HG03342 (cell line): ENCODE measurements at regions not wholly inside any gene's neighbourhood (a gene's known extent, or its start where the extent isn't known, plus 50 kb on each side); places are given as distances from the start of the nearest gene placed in this dataset.
"Not testable (repeated sequence)": the region's sequence is repeated elsewhere in the genome, so short reads cannot be mapped to it uniquely, and the experiment has no call there.

Experiments used
- ATAC-seq: cut with Tn5 transposase; IDR thresholded peaks from one replicate; pipeline ENCODE4 v1.9.1; 2021; ENCODE audit warnings: mild to moderate bottlenecking, moderate library complexity; ENCODE audit not compliant: unreplicated experiment

DNA sequence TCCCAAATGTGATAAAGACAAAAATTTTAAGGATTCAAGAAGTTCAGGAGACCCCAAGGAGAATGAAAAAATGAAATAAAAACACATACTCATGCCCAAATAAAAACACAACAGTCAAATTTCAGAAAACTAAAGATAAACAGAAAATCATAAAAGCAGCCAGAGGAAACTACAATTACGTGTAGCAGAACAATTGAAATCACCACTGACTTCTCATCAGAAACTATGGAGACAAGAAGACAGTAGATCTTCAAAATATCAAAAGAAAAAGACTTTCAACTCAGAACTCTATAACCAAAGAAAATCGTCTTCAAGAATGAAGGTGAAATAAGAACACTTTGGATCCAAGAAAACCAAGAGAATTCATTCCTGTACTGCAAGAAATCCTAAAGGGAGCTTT is 54.9 kb downstream of the DIO3 start:
- no peak for ATAC-seq

DNA sequence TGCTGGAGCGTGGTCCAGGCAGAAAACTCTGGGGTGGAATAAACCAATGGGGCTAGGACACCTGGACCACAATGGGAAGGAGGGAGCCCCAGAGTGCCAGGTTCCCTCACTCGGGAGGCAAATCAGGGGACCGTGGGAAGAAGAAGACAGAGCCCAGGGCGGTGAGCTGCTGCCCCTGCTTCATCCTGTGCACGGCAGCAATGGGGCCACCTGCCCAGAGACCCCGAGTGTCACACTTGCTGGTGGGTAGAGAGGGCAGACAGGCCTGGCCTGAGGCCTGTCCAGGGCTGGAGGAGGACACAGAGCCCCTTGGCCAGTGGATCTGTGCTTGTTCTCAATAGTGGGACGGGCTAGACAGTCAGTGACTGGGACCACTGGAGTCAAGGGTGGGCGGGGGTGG is 58.2 kb downstream of the DIO3 start:
- no peak for ATAC-seq

DNA sequence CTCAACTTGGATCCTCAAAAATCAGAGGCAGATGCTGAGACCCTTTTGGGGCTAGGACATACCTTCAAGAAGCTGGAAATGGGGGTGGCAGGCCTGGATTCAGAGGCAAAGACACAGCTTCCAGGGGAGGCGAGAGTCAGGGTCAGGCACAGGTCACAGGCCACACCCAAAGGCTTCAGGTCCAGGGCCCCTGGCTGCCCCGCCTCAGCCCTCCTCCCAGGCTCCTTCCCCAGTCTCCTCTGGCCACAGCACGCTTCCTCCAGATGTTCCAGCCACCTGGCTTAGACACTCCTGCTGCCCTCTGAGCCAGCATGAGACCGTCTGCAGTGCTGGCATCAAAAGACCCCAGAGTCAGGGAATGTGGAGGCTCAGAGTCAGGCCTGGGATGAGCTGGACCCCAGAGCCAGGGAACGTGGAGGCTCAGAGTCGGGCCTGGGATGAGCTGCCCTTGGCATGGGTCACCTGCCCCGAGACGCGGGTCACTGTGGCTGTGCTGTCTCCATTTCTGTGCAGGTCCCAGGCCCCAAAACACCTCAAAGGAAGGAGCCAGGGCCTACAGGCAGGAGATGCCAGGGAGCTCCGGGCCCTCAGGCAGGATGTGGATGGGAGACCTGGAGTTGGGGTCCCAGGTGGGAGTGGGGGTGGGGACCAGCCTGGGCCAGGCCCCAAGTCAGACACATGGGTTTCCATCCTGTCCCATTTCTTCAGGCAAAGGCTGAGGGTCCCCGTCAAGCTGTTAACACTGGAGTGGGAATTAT is 58.9 kb downstream of the DIO3 start:
- ATAC-seq: no peak

DNA sequence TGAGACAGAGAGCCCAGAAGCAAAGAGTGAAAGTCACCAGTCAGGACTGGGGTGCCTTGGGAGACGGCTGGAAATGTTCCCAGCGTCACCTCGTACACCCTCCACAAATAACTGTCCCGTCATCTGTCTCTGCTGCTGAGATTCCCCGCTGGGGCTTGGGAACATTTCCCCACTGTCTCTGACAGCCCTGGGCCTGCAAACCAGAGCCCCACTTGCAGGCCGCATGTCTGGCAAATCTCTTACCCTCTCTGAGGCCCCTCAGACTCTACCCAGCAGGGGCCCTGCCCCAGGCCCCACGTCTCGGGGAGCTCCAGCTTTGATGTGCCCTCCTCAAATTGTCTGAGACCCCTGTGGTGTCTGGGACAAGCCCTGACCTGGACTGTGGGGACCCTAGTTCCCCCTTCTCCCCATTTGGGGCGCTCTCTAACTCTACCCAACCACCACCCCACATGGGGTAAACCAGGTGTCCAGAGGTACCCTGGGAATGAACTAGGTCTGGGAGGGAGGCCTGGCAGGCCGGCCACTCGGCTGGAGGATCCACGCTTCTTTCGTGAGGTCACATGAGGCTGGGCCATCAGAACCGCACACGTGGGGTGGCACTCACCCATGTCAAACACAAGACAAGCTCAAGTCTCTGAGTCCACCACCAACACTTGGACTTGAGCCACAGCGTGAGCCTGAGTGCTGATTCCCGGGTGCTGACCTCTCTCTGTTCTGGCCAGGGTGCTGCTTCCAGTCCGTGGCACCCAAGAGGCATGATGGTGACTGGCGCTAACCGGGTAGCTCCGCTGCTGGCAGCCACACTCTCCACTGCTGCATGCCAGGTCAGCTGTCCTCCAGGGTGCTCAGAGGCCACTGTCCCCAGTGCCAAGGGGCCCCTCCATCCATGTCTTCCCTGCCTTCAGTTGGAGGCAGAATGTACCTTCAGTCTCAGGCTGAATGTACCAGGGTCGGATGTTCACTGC is 59.8 kb downstream of the DIO3 start:
- ATAC-seq: no peak

DNA sequence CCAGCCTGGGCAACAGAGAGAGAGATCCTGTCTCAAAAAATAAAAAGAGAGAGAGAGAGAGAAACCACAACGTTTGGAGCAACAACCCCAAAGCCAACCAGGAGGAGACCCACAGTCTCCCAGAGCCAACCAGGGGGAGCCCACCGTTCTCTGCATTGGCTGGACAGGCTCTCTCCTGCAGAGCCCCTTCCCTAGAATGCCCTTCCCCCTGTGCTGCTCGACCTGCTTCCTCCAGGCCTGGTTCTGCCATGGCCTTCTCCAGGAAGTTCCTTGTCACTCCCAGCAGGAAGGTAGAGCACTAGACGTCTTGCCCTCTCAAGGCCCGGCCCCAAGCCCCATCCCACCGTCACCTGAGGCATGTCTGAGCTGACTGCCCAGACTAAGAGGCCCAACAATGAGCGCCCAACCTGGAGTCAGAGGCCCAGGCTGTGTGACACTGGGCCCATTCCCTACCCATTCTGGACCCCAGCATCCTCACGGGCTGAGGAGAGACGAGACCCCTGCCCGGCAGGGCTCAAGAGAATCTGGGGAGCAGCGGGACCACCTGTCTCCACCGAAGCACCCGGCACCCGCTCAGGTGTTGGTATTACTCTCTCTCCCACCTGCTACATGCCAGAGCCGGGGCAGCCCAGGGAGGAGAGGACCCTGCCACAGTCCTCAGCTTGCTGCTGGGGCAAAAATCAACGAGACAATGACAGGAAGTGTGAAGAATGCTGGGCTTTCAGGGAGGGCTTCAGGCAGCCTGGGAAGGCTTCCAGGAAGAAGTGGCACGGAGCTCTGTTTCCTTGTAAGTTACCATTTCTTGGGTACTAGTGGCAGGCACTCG is 61.2 kb downstream of the DIO3 start:
- no peak for ATAC-seq

DNA sequence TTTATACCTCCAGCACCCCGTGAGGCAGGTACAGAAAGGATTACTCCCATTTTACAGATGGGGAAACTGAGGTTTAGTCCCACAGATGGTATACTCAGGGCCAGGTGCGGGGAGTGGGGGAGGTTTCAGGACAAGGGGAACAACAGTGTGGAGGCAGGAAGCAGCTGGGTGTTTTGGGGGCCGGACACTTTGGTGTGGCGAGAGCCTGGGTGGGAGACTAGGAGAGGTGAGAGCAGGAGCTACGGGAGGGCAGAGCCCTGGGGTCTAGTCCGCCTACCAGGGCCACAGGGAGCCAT is 61.7 kb downstream of the DIO3 start:
- ATAC-seq: no peak

DNA sequence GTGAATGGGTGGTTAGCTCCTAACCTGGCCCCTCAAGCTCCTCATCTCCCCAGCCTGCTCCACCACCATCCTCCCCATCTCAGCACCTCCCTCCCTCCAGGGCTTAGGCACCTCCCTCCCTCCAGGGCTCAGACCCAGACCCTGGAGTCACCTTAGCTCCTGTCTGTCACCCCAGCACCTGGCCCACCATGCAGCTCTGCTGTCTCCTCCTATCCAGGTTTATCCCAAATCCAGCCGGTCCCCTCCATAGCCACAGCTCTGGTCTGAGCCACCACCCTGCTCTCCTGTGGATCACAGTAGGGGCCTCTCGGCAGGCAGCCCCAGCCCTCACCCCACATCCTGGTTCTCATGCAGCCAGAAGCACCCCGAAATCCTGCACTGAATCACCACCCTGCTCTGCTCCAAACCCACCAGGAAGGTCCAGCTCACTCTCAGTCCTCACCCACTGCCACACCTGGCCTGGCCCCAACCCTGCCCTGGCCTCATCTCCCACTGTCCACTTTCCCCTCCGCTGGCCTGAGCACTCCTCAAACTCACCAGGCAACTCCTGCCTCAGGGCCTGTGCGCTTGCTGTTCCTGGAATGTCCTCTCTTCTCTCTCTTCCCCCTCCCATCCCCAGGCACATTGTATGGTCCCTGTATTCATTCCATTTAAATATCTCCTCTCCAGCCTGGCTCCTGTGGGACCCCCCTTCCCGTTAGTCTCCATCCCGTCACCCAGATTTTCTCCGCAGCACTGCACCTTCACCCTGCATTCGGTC is 62.6 kb downstream of the DIO3 start:
- no peak for ATAC-seq

DNA sequence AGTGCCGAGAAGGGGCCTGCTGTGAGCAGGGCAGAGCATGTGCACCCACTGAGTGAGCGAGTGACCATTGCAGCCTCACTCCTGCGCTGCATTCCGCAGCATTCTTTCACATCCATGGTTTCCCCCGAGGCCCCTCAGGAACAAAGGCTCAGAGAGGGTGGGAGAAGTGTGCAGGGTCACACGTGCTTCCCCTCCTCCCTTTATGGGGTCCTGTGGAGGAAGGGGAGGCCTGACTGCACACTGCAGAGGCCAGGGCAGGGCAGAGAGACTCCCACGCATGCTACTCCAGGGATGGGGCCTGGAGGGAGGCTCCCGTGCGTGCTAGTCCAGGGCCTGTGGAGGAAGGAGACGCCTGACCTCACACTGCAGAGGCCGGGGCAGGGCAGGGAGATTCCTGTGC is 63.2 kb downstream of the DIO3 start:
- no peak for ATAC-seq

DNA sequence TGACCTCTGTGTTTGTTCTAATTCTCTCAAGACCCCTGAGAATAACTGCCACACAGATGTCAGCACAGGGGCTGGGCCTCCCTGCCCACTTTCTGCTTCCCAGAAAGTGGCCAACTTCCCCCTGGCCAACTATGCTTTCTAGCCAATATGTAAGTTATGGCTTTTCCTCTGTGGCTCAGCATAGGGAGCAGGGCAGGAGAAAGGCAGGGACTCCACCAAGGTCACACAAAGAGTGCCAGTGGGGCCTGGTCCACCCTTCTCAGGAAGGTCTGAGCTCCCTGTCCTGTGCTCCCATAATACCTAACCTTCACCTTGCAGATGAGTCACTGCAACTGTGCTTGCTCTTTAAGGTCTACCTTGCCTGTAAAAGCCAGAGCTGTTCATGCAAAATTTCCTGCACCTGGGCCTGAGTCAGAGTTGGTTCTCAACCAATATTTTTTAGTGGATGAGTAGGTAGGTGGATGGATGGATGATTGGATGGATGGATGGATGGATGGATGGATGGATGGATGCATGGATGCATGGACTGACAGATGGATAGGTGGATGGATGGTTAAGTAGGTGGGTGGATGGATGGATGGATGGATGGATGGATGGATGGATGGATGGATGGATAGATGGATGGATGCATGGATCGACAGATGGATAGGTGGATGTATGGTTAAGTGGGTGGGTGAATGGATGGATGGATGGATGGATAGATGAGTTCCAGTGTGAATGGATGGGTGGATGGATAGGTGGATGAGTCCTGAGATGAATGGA is 64.2 kb downstream of the DIO3 start:
- ATAC-seq: no peak

DNA sequence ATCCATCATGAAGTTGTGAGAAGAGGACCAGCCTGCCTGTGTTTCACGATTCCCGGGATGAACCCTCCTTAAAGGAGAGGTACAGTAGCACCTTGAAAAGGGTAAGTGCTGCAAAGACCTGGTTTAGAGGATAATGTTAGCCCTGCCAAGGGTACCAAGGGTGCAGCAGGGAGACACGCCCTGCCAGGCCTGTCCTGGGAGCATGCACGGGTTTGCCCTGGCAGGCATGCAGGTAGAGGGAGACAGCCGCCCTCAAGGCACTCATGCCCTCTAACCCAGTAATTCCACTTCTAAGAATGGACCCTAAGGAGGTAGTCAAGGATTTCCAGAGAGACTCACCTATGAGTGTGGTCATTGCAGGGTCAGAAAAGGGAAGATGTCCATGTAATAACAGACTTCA is 65.0 kb downstream of the DIO3 start:
- no peak for ATAC-seq

DNA sequence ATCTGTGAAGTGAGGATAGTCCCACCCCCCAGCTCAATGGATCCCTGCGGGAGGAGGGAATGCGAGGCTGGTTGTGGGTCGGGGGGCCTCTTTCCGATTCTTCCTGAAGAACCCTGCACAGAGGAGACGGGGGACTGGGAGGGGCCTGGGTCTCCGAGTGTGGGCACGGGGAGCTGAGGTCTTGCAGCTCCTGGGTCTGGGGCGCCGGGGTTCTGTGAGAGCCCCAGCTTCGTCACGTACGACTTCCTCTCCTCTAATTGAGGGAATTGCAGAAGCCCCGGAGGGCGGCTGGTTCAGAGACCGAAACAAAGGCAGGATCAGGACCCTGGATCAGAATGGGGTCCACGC is 66.6 kb downstream of the DIO3 start:
- no peak for ATAC-seq

DNA sequence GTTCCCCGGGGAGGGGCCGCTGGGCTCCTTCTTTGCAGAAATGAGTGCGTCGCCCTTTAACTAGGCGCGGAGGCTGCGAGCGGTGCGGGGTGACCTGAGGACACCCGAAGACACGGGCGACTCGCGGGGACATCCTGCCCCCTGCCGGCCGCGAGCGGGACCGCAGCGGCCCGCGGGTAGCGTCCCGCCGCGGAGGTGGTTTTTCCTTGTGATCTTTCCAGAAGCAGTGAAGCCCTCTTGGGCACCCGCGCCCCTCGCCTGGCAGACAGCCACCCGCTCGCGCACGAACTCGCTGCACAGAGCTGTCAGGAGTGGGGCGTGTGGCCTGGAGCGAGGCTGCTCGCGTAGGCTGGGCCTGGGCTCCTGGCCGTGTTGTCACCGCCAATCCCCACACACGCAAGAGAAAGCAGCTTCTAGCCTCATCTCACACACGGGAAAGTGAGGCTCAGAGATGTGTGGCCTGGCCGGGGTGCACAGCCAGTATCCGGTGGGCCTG is 67.2 kb downstream of the DIO3 start:
- ATAC-seq: peak; percentile 84

DNA sequence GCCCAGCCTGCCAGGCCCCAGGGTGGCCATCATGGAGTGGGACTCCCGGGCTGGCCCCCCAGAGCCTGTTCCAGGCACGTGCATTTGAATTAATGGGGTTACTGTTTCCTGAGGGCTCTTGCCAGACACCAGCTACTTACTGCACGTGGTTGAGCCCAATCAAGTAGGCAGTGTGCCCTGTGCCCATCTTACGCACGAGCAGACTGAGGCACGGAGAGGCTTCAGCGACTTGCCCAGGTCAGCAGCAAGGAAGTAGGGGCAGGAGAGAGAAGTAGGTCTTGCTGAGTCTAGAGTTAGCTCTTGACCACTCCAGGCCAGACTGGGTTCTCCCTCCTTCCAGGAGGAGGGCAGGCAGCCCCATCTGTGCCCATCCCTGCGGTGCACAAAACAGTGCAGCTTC is 67.7 kb downstream of the DIO3 start:
- ATAC-seq: no peak

DNA sequence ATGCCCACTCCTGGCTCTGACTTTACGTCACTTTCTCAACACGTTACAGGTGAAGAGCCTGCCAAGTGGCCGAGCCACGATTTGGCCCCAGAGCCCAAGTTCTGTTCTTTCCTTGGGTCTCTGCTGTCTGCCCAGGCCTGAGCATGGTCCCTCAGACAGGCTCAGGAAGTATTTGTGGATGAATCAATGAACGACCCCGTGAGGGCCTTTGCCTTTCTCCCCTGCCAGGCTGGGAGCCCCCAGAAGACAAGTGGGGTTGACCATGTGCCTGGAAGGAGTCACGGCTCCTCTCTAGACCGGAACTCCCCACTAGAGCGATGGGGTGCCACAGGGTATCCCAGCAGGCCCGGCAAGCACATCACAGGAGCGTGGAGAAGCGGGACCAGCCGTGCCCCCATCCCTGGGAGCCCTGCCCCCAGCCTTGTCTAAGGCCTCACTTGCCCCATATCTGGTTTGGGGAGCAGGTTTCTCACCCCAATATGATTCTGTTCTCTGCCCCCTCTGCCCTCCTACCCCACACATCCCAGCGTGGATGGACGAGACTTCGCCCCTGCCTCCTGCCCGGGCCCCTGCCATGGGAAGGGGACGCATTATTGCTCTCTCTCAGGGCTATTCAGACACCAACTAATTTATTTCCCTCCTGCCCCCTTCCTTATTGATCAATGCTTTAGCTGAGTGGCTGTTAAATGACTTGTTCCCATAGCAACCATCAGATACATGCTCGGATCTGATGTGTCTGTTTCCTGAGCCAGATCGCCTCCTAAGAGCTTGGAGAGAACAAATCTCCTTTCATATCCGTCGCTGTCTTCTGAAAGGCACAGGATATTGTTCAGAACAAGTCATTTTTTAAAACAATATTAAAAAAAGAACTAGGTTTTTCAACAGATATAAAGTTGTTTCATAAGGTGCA is 69.0 kb downstream of the DIO3 start:
- no peak for ATAC-seq

DNA sequence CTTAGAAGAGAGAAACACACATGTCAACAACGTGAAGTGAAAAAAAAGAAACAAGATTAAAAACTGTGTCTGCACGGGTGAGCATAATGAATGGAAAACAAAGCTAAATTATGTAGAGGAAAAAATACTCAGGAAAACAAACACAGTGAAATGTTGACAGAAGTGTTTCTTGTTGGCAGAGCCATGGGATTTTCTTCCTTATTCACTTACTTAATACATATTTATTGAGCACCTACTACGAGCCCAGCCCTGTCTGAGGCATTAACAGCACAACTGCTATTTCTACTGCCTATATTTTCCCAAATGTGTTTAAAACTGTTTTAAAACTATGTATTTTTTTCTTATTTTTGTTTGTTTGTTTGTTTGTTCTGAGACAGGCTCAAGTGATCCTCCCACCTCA is 69.9 kb downstream of the DIO3 start:
- no peak for ATAC-seq

DNA sequence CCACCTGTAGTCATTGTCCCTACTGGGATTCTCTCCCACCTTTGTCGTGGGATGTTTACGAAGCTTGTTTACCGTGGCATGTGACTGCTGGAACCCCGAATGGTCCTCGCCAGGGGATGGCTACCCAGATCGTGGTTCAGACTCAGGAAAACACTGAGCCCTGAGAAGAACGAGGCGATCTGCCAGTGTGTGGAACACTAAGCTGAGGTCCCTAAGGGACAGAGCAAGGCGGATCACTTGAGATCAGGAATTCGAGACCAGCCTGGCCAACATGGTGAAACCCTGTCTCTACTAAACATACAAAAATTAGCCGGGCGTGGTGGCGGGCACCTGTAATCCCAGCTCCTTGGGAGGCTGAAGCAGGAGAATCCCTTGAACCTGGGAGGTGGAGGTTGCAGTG is 70.7 kb downstream of the DIO3 start:
- not testable (repeated sequence) for ATAC-seq

DNA sequence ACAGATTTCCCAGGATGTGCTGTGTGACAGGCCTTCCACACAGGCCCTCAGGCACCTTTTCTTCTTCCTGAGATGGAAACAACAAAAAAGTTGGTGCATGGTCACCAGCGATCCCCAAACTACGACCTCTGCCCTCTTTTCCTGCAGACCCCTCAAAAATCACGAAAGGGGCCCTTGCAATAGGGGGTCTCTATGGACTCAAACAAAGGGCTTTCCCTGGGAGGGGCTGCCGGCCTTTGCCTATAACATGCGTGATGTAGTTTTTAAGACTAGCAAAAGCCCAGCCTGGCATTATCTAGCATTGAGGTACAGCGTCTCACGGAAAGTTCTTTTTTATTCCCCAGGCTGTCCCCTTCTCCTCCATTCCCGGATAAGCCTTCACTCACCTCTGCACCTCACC is 71.2 kb downstream of the DIO3 start:
- ATAC-seq: no peak

DNA sequence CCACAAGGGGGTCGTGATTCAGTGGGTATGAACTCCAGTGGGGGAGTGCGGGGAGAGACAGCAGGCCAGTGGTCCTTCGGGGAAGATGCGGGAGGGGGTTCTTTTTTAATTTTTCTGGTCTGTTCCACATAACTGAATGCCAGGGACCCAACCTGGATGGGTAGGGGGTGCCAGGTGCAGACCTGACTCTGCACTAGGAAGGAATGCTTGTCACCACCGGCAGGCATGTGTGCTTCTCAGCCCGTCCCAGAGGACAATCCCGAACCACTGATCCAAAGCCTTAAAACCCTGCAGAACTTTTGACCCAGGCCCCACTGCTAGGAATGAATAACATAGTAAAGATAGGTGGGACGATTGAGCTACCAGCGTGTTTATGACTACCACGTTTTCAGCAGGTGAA is 72.0 kb downstream of the DIO3 start:
- no peak for ATAC-seq
